HFFc6 (cell line): ENCODE measurements at regions not wholly inside any gene's neighbourhood (a gene's known extent, or its start where the extent isn't known, plus 50 kb on each side); places are given as distances from the start of the nearest gene placed in this dataset.

Experiments
- DNase-seq: peaks from one replicate; pipeline ENCODE4 v3.0.0-alpha.2; 2018
- H3K27ac Mint-ChIP-seq: 2 replicates; pipeline ENCODE4 v1.8.0; 2020; ENCODE audit warnings: mild to moderate bottlenecking, mixed read lengths
- H3K27me3 Mint-ChIP-seq: 2 replicates; pipeline ENCODE4 v1.8.0; 2021; ENCODE audit warnings: mild to moderate bottlenecking, moderate library complexity, mixed read lengths; ENCODE audit not compliant: insufficient read depth
- H3K36me3 Mint-ChIP-seq: 2 replicates; pipeline ENCODE4 v1.8.0; 2021; ENCODE audit warnings: low read depth, mixed read lengths
- H3K4me1 Mint-ChIP-seq: 2 replicates; pipeline ENCODE4 v1.8.0; 2020; ENCODE audit warnings: low read depth, mixed read lengths
- H3K4me3 Mint-ChIP-seq: 2 replicates; pipeline ENCODE4 v1.8.0; 2020; ENCODE audit warnings: mild to moderate bottlenecking, moderate library complexity, mixed read lengths
- H3K9me3 Mint-ChIP-seq: 2 replicates; pipeline ENCODE4 v1.8.0; 2020; ENCODE audit warnings: mild to moderate bottlenecking, mixed read lengths
- CTCF ChIP-seq: fragments of 200-600 bp; sonication (generic); IDR thresholded peaks from 2 replicates; pipeline ENCODE4 v1.5.0; 2021; ENCODE audit warnings: antibody characterized with exemption, mild to moderate bottlenecking

DNA sequence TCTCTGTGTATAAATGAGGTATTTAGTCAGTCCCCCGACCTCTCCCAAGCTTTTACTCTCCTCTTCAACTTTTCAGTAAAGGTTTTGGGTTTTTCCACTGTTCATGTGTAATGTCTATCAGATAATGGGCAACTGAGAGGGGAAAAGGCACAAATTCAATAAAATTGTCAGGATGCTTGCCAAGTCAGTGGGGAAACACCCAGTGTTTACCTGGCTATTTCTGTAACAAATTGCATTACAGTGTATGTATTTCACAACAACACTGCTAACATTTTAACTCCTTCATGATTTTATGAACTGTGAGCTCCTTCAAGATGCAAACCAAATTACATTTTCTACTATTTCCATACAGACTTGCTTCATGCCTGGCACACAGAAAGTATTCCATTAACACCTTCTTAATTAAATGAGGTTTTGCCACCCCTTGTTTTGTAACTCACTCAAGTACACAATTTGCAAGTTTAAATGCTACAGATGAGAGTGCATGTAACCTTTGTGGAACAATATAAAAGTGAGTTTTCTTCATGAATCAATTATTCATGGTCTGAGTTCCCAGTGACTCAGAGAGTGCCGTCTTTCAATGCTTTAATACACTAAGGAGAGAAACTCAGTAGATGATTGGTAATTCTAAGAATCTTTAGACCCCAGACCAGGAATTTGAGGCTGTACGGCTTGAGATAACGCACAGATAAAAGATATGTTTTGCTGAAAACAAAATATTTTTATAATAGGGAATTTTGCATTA, 149.8 kb upstream of the TLL1 start:
- TF ChIP-seq CTCF, result no peak
- H3K36me3 Mint-ChIP-seq, result no peaks in the 10 kb centered on the region

GRCh38 chr4:165724786-165725185, 148.3 kb upstream of the TLL1 start:
- Mint-ChIP-seq H3K4me3 (no peak overlapping the region), H3K27me3 (no peaks in the 10 kb centered on the region), H3K9me3 (peaks cover 14% of the 10 kb centered on the region; the same call in 1 of the 2 replicates), H3K4me1 (no peaks in the 10 kb centered on the region), H3K27ac (no peak overlapping the region), H3K36me3 (no peaks in the 10 kb centered on the region)
- no peak for TF ChIP-seq CTCF
- no peak for DNase-seq

More for the DNA sequence above, 149.8 kb upstream of the TLL1 start:
- Mint-ChIP-seq H3K9me3 (peaks cover 14% of the 10 kb centered on the region; the same call in 1 of the 2 replicates), H3K27me3 (no peaks in the 10 kb centered on the region), H3K4me3 (no peak overlapping the region), H3K27ac (no peak overlapping the region), H3K4me1 (no peaks in the 10 kb centered on the region)
- DNase-seq, result no peak

DNA sequence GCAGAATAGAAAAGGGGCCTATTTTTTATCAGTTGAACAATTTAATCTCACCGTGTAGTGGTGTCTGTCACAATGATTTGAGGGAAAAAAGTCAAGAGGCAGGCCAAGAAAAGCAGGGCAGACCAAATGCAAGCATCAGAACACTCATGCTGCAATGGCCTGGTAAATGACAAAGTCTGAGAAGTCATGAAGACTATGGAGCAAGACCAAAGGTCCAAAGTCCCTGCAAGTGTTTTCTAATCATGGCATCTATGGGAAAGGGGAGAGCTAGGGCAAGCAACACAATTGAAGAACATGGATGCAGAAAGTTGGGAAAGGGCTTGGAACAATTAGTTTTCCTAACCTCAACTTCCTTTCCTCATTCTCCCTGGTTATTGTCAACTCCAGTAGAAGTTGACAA, 147.7 kb upstream of the TLL1 start:
- H3K27ac Mint-ChIP-seq, result no peak overlapping the region
- peaks cover 14% of the 10 kb centered on the region; the same call in 1 of the 2 replicates for H3K9me3 Mint-ChIP-seq
- H3K27me3 Mint-ChIP-seq, result no peaks in the 10 kb centered on the region
- no peaks in the 10 kb centered on the region for H3K36me3 Mint-ChIP-seq
- no peak for DNase-seq
- H3K4me3 Mint-ChIP-seq, result no peak overlapping the region
- no peak for TF ChIP-seq CTCF
- H3K4me1 Mint-ChIP-seq, result no peaks in the 10 kb centered on the region

GRCh38 chr4:165726831-165727230, 146.2 kb upstream of the TLL1 start:
- Mint-ChIP-seq H3K4me3 (no peak overlapping the region), H3K4me1 (no peaks in the 10 kb centered on the region), H3K36me3 (no peaks in the 10 kb centered on the region), H3K27ac (no peak overlapping the region), H3K9me3 (peaks cover 19% of the 10 kb centered on the region; the same call in 1 of the 2 replicates), H3K27me3 (no peaks in the 10 kb centered on the region)
- no peak for TF ChIP-seq CTCF
- DNase-seq, result peak; percentile 0

GRCh38 chr4:165737309-165737972, 135.6 kb upstream of the TLL1 start:
- H3K4me1 Mint-ChIP-seq, result no peaks in the 10 kb centered on the region
- peaks cover 2% of the 10 kb centered on the region; the same call in 1 of the 2 replicates for H3K27me3 Mint-ChIP-seq
- H3K4me3 Mint-ChIP-seq, result no peak overlapping the region
- no peak for DNase-seq
- H3K36me3 Mint-ChIP-seq, result no peaks in the 10 kb centered on the region
- no peak overlapping the region for H3K27ac Mint-ChIP-seq
- H3K9me3 Mint-ChIP-seq, result peaks cover 17% of the 10 kb centered on the region
- no peak for TF ChIP-seq CTCF
